A172 (cell line): ENCODE measurements at regions not wholly inside any gene's neighbourhood (a gene's known extent, or its start where the extent isn't known, plus 50 kb on each side); places are given as distances from the start of the nearest gene placed in this dataset.
"Not testable (repeated sequence)": the region's sequence is repeated elsewhere in the genome, so short reads cannot be mapped to it uniquely, and the experiment has no call there.

Source experiments
- DNase-seq: peaks from one replicate; pipeline ENCODE4 v3.0.0-alpha.2; 2015; ENCODE audit warnings: low spot score

GRCh38 chr7:103244865-103245264 lies 52.4 kb upstream of the PMPCB start:
- DNase-seq, result not testable (repeated sequence)

- DNase-seq, result no peak
These were observed 56.4 kb upstream of the PMPCB start for GRCh38 chr7:103240806-103241205.

- DNase-seq, result not testable (repeated sequence)
These were observed 61.4 kb upstream of the PMPCB start for GRCh38 chr7:103235824-103236223.

- not testable (repeated sequence) for DNase-seq
These were observed 62.4 kb upstream of the PMPCB start for GRCh38 chr7:103234877-103235276.

- not testable (repeated sequence) for DNase-seq
These were observed 69.4 kb upstream of the PMPCB start for GRCh38 chr7:103227787-103228186.

GRCh38 chr7:103225798-103226197 lies 71.4 kb upstream of the PMPCB start:
- DNase-seq, result not testable (repeated sequence)

- not testable (repeated sequence) for DNase-seq
These were observed 74.2 kb upstream of the NAPEPLD start for GRCh38 chr7:103223065-103223464.

GRCh38 chr7:103211049-103211448 lies 62.1 kb upstream of the NAPEPLD start:
- not testable (repeated sequence) for DNase-seq

- DNase-seq, result peak; percentile 68
These were observed 50.3 kb upstream of the NAPEPLD start for GRCh38 chr7:103199191-103199590.
